Osteoblast (primary cell): ENCODE measurements at regions not wholly inside any gene's neighbourhood (a gene's known extent, or its start where the extent isn't known, plus 50 kb on each side); places are given as distances from the start of the nearest gene placed in this dataset.

Experiments used
- DNase-seq: peaks from one replicate; pipeline ENCODE4 v3.0.0; 2011; ENCODE audit warnings: low spot score, mixed read lengths; ENCODE audit not compliant: insufficient read length; ENCODE audit errors: missing footprints
- H2AFZ ChIP-seq: 2 replicates; pipeline ENCODE4 v1.6.0; 2011; ENCODE audit warnings: mild to moderate bottlenecking, low read length
- H3K27ac ChIP-seq: 2 replicates; pipeline ENCODE4 v1.5.1; 2011; ENCODE audit warnings: mild to moderate bottlenecking, low read depth, low read length, moderate library complexity
- H3K27me3 ChIP-seq: 2 replicates; pipeline ENCODE4 v1.6.0; 2012; ENCODE audit warnings: mild to moderate bottlenecking, control low read depth, inconsistent platforms, low read length, moderate library complexity; ENCODE audit not compliant: insufficient read depth
- H3K36me3 ChIP-seq: 2 replicates; pipeline ENCODE4 v1.5.1; 2011; ENCODE audit warnings: mild to moderate bottlenecking, low read length, control low read depth, moderate library complexity; ENCODE audit not compliant: insufficient read depth
- H3K4me1 ChIP-seq: 2 replicates; pipeline ENCODE4 v1.5.1; 2011; ENCODE audit warnings: mild to moderate bottlenecking, low read length, control low read depth, moderate library complexity; ENCODE audit not compliant: insufficient read depth
- H3K4me2 ChIP-seq: 2 replicates; pipeline ENCODE4 v1.6.0; 2011; ENCODE audit warnings: mild to moderate bottlenecking, low read length; ENCODE audit not compliant: insufficient read depth
- H3K4me3 ChIP-seq: fragments of 200-600 bp; sonication (generic); 3 replicates; pipeline ENCODE4 v1.5.1; 2012; ENCODE audit warnings: mild to moderate bottlenecking, low read length, inconsistent platforms; ENCODE audit not compliant: insufficient read depth
- H3K79me2 ChIP-seq: 2 replicates; pipeline ENCODE4 v1.6.0; 2012; ENCODE audit warnings: mild to moderate bottlenecking, low read length, control low read depth, inconsistent platforms; ENCODE audit not compliant: insufficient read depth
- H3K9me3 ChIP-seq: 2 replicates; pipeline ENCODE4 v1.5.1; 2011; ENCODE audit warnings: low read depth, low read length, control low read depth
- H4K20me1 ChIP-seq: 2 replicates; pipeline ENCODE4 v1.6.0; 2012; ENCODE audit warnings: mild to moderate bottlenecking, low read length, control low read depth; ENCODE audit not compliant: insufficient read depth
- CTCF ChIP-seq: IDR thresholded peaks from 2 replicates; pipeline ENCODE4 v1.5.1; 2011; ENCODE audit warnings: mild to moderate bottlenecking, low read depth, low read length, moderate library complexity; ENCODE audit errors: extremely low read depth

- no peaks in the 10 kb centered on the region for H4K20me1 ChIP-seq
- H2AFZ ChIP-seq = no peak overlapping the region
- no peak for DNase-seq
- no peaks in the 10 kb centered on the region for H3K9me3 ChIP-seq
- TF ChIP-seq CTCF = no peak
- peaks cover 6% of the 10 kb centered on the region for H3K4me1 ChIP-seq
- no peaks in the 10 kb centered on the region for H3K36me3 ChIP-seq
- no peak overlapping the region for H3K4me2 ChIP-seq
- H3K4me3 ChIP-seq = no peak overlapping the region
- no peaks in the 10 kb centered on the region for H3K27me3 ChIP-seq
- H3K27ac ChIP-seq = no peak overlapping the region
- H3K79me2 ChIP-seq = no peaks in the 10 kb centered on the region
These were observed 104.5 kb downstream of the FAT3 start for GRCh38 chr11:92329137-92329536.

- Histone ChIP-seq H2AFZ (no peak overlapping the region), H3K27ac (no peak overlapping the region), H3K36me3 (no peaks in the 10 kb centered on the region), H3K4me3 (no peak overlapping the region), H3K9me3 (no peaks in the 10 kb centered on the region), H3K4me2 (peak overlapping the region; percentile 12), H3K27me3 (no peaks in the 10 kb centered on the region), H3K79me2 (no peaks in the 10 kb centered on the region), H4K20me1 (no peaks in the 10 kb centered on the region), H3K4me1 (peaks cover 6% of the 10 kb centered on the region)
- TF ChIP-seq CTCF = no peak
- DNase-seq = no peak
These were observed 105.0 kb downstream of the FAT3 start for GRCh38 chr11:92329646-92330045.

GRCh38 chr11:92330114-92330513, 105.5 kb downstream of the FAT3 start:
- Histone ChIP-seq H3K27ac (no peak overlapping the region), H2AFZ (no peak overlapping the region), H3K4me2 (peak overlapping the region; percentile 12), H3K4me1 (peaks cover 6% of the 10 kb centered on the region), H3K4me3 (no peak overlapping the region), H3K36me3 (no peaks in the 10 kb centered on the region), H3K79me2 (no peaks in the 10 kb centered on the region), H3K9me3 (no peaks in the 10 kb centered on the region), H4K20me1 (no peaks in the 10 kb centered on the region), H3K27me3 (no peaks in the 10 kb centered on the region)
- DNase-seq = no peak
- no peak for TF ChIP-seq CTCF

- Histone ChIP-seq H4K20me1 (no peaks in the 10 kb centered on the region), H3K9me3 (no peaks in the 10 kb centered on the region), H3K79me2 (no peaks in the 10 kb centered on the region), H3K4me2 (no peak overlapping the region), H3K27me3 (no peaks in the 10 kb centered on the region), H2AFZ (no peak overlapping the region), H3K4me3 (no peak overlapping the region), H3K27ac (no peak overlapping the region), H3K4me1 (peaks cover 6% of the 10 kb centered on the region), H3K36me3 (no peaks in the 10 kb centered on the region)
- no peak for DNase-seq
- TF ChIP-seq CTCF = no peak
These were observed 108.4 kb downstream of the FAT3 start for GRCh38 chr11:92332986-92333385.
